Skin epidermis (tissue), 12 donors: ENCODE measurements at regions not wholly inside any gene's neighbourhood (a gene's known extent, or its start where the extent isn't known, plus 50 kb on each side); places are given as distances from the start of the nearest gene placed in this dataset.
"Not testable (repeated sequence)": the region's sequence is repeated elsewhere in the genome, so short reads cannot be mapped to it uniquely, and the experiment has no call there.

Experiments
- H3K27ac ChIP-seq, 21 experiments: fragments of 200-600 bp; sonication (generic) in 11 of 21; one replicate each; pipeline ENCODE4 v1.5.0; 2020; ENCODE audit warnings: mild to moderate bottlenecking in 3 of 21, inconsistent platforms in 2 of 21, moderate library complexity in 2 of 21
- H3K4me3 ChIP-seq, 7 experiments: fragments of 200-600 bp; sonication (generic) in 2 of 7; one replicate each; pipeline ENCODE4 v1.5.0; 2020; ENCODE audit warnings: inconsistent platforms in 2 of 7, mild to moderate bottlenecking in 2 of 7, moderate library complexity in 1 of 7

GRCh38 chr4:152202415-152202814 lies 333.5 kb downstream of the FBXW7 start:
- H3K27ac ChIP-seq: no peak overlapping the region
- H3K4me3 ChIP-seq: no peak overlapping the region

GRCh38 chr4:152200511-152201333 lies 335.2 kb downstream of the FBXW7 start:
- no peak overlapping the region for H3K4me3 ChIP-seq
- H3K27ac ChIP-seq: no peak overlapping the region

GRCh38 chr4:152197211-152197610 lies 338.7 kb downstream of the FBXW7 start:
- H3K4me3 ChIP-seq: no peak overlapping the region

GRCh38 chr4:152195888-152196287 lies 340.0 kb downstream of the FBXW7 start:
- H3K27ac ChIP-seq: no peak overlapping the region
- no peak overlapping the region for H3K4me3 ChIP-seq

More at GRCh38 chr4:152197211-152197610, 338.7 kb downstream of the FBXW7 start:
- H3K27ac ChIP-seq: peak overlapping the region in 4 of 21 experiments; percentile 4 to 32 (median 5)

GRCh38 chr4:152193059-152193458 lies 342.8 kb downstream of the FBXW7 start:
- no peak overlapping the region for H3K4me3 ChIP-seq
- no peak overlapping the region for H3K27ac ChIP-seq

GRCh38 chr4:152190907-152191306 lies 345.0 kb downstream of the FBXW7 start:
- no peak overlapping the region for H3K4me3 ChIP-seq
- no peak overlapping the region for H3K27ac ChIP-seq

- Histone ChIP-seq H3K27ac (no peak overlapping the region), H3K4me3 (no peak overlapping the region)
These were observed 346.3 kb downstream of the FBXW7 start for GRCh38 chr4:152189451-152190179.

- H3K27ac ChIP-seq: no peak overlapping the region
- no peak overlapping the region for H3K4me3 ChIP-seq
These were observed 347.1 kb downstream of the FBXW7 start for GRCh38 chr4:152188801-152189200.

GRCh38 chr4:152187693-152188092 lies 348.2 kb downstream of the FBXW7 start:
- Histone ChIP-seq H3K4me3 (no peak overlapping the region), H3K27ac (no peak overlapping the region)

- no peak overlapping the region for H3K27ac ChIP-seq
These were observed 349.9 kb downstream of the FBXW7 start for GRCh38 chr4:152185786-152186550.

GRCh38 chr4:152181150-152181549 lies 354.7 kb downstream of the FBXW7 start:
- Histone ChIP-seq H3K27ac (no peak overlapping the region), H3K4me3 (no peak overlapping the region)

More at GRCh38 chr4:152185786-152186550, 349.9 kb downstream of the FBXW7 start:
- no peak overlapping the region for H3K4me3 ChIP-seq

GRCh38 chr4:152180369-152180768 lies 355.5 kb downstream of the FBXW7 start:
- no peak overlapping the region for H3K27ac ChIP-seq
- no peak overlapping the region for H3K4me3 ChIP-seq

GRCh38 chr4:152177538-152177937 lies 358.4 kb downstream of the FBXW7 start:
- not testable (repeated sequence) for H3K27ac ChIP-seq, H3K4me3 ChIP-seq

- no peak overlapping the region for H3K27ac ChIP-seq
- no peak overlapping the region for H3K4me3 ChIP-seq
These were observed 359.2 kb downstream of the FBXW7 start for GRCh38 chr4:152176627-152177214.

GRCh38 chr4:152175586-152175985 lies 360.3 kb downstream of the FBXW7 start:
- no peak overlapping the region for H3K4me3 ChIP-seq
- H3K27ac ChIP-seq: no peak overlapping the region

- Histone ChIP-seq H3K27ac (no peak overlapping the region), H3K4me3 (no peak overlapping the region)
These were observed 363.7 kb downstream of the FBXW7 start for GRCh38 chr4:152172146-152172545.

GRCh38 chr4:152171556-152171955 lies 364.3 kb downstream of the FBXW7 start:
- Histone ChIP-seq H3K4me3 (no peak overlapping the region), H3K27ac (no peak overlapping the region)

GRCh38 chr4:152169683-152170082 lies 366.2 kb downstream of the FBXW7 start:
- Histone ChIP-seq H3K4me3 (no peak overlapping the region), H3K27ac (no peak overlapping the region)

- H3K27ac ChIP-seq: no peak overlapping the region
- no peak overlapping the region for H3K4me3 ChIP-seq
These were observed 366.8 kb downstream of the FBXW7 start for GRCh38 chr4:152168987-152169616.
